GM12874 (cell line): ENCODE measurements at regions not wholly inside any gene's neighbourhood (a gene's known extent, or its start where the extent isn't known, plus 50 kb on each side); places are given as distances from the start of the nearest gene placed in this dataset.

ENCODE experiments used
- CTCF ChIP-seq: IDR thresholded peaks from 2 replicates; pipeline ENCODE4 v1.5.1; 2011; ENCODE audit warnings: low read depth, mild to moderate bottlenecking, control low read depth, low read length, moderate library complexity; ENCODE audit not compliant: insufficient read depth

GRCh38 chr14:83312511-83312910 is 1778.9 kb upstream of the SEL1L start:
- no peak for TF ChIP-seq CTCF

- no peak for TF ChIP-seq CTCF
Observed at GRCh38 chr14:83314764-83315163, 1781.1 kb upstream of the SEL1L start.

GRCh38 chr14:83316356-83316755 is 1782.7 kb upstream of the SEL1L start:
- no peak for TF ChIP-seq CTCF

- no peak for TF ChIP-seq CTCF
Observed at GRCh38 chr14:83320837-83321236, 1787.2 kb upstream of the SEL1L start.

- TF ChIP-seq CTCF, result no peak
Observed at GRCh38 chr14:83331513-83331912, 1797.9 kb upstream of the SEL1L start.

GRCh38 chr14:83342590-83342989 is 1808.9 kb upstream of the SEL1L start:
- TF ChIP-seq CTCF, result no peak

GRCh38 chr14:83347874-83348273 is 1814.2 kb upstream of the SEL1L start:
- no peak for TF ChIP-seq CTCF

- TF ChIP-seq CTCF, result no peak
Observed at GRCh38 chr14:83355609-83356008, 1822.0 kb upstream of the SEL1L start.
